Tibial nerve (tissue), 4 donors: ENCODE measurements at regions not wholly inside any gene's neighbourhood (a gene's known extent, or its start where the extent isn't known, plus 50 kb on each side); places are given as distances from the start of the nearest gene placed in this dataset.
"Not testable (repeated sequence)": the region's sequence is repeated elsewhere in the genome, so short reads cannot be mapped to it uniquely, and the experiment has no call there.

ENCODE experiments used
- DNase-seq, 2 donors: peaks; one replicate each; pipeline ENCODE4 v3.0.0-alpha.2; 2019; ENCODE audit warnings: low spot score in 2 of 2
- H3K27ac ChIP-seq, 4 donors: fragments of 200-600 bp; sonication (generic) in 3 of 4; one replicate each; pipeline ENCODE4 v1.5.1; 2017 to 2019; ENCODE audit warnings: mild to moderate bottlenecking in 1 of 4
- H3K27me3 ChIP-seq, 2 donors: fragments of 200-600 bp; sonication (generic) in 1 of 2; one replicate each; pipeline versions ENCODE4 v1.5.1 to v1.6.0; 2017 to 2019
- H3K36me3 ChIP-seq, 3 donors: fragments of 200-600 bp; sonication (generic); one replicate each; pipeline ENCODE4 v1.5.1; 2018 to 2019
- H3K4me1 ChIP-seq, 4 donors: fragments of 200-600 bp; sonication (generic) in 3 of 4; one replicate each; pipeline ENCODE4 v1.5.1; 2017 to 2019
- H3K4me3 ChIP-seq, 4 donors: fragments of 200-600 bp; sonication (generic) in 3 of 4; one replicate each; pipeline ENCODE4 v1.5.1; 2017 to 2019; ENCODE audit warnings: mild to moderate bottlenecking in 1 of 4, moderate library complexity in 1 of 4
- H3K9me3 ChIP-seq, 4 donors: fragments of 200-600 bp; sonication (generic) in 3 of 4; one replicate each; pipeline ENCODE4 v1.5.1; 2017 to 2019
- EP300 ChIP-seq, 2 donors: sonication (generic); formaldehyde crosslinking; IDR thresholded peaks; one replicate each; pipeline ENCODE4 v1.6.1; 2017; ENCODE audit warnings: antibody characterized with exemption in 2 of 2, mild to moderate bottlenecking in 1 of 2
- POLR2A ChIP-seq, 2 donors: fragments of 450-650 bp; IDR thresholded peaks; one replicate each; pipeline ENCODE4 v1.6.1; 2017; ENCODE audit warnings: antibody characterized with exemption in 2 of 2, mild to moderate bottlenecking in 2 of 2, moderate library complexity in 2 of 2
- WGBS, 2 donors: methylation state at CpG; one replicate each; pipeline ENCODE4 v1.1.5; 2018; 5-methylcytosine and 5-hydroxymethylcytosine counted together
- TF ChIP-seq, protein P1 (sequence below), 5 experiments: fragments of 200-600 bp in 3 of 5; fragments of 450-650 bp in 2 of 5; sonication (generic) in 3 of 5; IDR thresholded peaks; one replicate each; pipeline ENCODE4 v1.5.1; 2016 to 2019; ENCODE audit warnings: antibody characterized with exemption in 5 of 5, mild to moderate bottlenecking in 3 of 5, moderate library complexity in 2 of 5

DNA sequence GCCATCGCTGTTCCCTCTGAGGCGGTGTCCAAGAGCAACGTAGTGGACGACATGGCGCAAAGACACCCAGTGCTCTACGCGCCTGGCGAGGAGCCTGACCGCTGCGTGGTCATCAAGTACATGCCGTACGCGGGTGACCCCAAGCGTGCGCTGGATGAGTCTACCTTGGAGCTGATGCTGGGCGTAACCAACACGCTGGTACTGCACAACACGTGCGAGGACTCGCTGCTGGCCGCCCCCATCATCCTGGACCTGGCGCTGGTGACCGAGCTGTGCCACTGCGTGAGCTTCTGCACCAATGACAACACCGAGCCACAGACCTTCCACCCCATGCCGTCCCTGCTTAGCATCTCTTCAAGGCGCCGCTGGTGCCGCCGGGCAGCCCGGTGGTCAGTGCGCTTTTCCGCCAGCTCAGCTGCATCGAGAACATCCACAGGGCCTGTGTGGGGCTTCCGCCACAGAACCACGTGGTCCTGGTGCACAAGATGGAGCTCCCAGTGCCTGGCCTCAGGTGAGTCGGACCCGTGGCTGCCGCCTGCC, 129.0 kb downstream of the ANAPC4 start:
- no peak for DNase-seq
- Histone ChIP-seq H3K27ac (no peak overlapping the region), H3K4me3 (no peak overlapping the region), H3K36me3 (no peaks in the 10 kb centered on the region), H3K4me1 (no peaks in the 10 kb centered on the region), H3K9me3 (peaks cover 0 to 6% (median 0%) of the 10 kb centered on the region in 4 donors), H3K27me3 (no peaks in the 10 kb centered on the region)
- no peak for TF ChIP-seq POLR2A (IDR thresholded peaks at IDR 0.05)
- TF ChIP-seq, protein P1, sequence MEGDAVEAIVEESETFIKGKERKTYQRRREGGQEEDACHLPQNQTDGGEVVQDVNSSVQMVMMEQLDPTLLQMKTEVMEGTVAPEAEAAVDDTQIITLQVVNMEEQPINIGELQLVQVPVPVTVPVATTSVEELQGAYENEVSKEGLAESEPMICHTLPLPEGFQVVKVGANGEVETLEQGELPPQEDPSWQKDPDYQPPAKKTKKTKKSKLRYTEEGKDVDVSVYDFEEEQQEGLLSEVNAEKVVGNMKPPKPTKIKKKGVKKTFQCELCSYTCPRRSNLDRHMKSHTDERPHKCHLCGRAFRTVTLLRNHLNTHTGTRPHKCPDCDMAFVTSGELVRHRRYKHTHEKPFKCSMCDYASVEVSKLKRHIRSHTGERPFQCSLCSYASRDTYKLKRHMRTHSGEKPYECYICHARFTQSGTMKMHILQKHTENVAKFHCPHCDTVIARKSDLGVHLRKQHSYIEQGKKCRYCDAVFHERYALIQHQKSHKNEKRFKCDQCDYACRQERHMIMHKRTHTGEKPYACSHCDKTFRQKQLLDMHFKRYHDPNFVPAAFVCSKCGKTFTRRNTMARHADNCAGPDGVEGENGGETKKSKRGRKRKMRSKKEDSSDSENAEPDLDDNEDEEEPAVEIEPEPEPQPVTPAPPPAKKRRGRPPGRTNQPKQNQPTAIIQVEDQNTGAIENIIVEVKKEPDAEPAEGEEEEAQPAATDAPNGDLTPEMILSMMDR (IDR thresholded peaks at IDR 0.05), result no peak
- TF ChIP-seq EP300 (IDR thresholded peaks at IDR 0.05), result no peak
- WGBS, 2 donors, result 96 to 98% methylated on average over 17 to 34 of the region's 39 CpGs

DNA sequence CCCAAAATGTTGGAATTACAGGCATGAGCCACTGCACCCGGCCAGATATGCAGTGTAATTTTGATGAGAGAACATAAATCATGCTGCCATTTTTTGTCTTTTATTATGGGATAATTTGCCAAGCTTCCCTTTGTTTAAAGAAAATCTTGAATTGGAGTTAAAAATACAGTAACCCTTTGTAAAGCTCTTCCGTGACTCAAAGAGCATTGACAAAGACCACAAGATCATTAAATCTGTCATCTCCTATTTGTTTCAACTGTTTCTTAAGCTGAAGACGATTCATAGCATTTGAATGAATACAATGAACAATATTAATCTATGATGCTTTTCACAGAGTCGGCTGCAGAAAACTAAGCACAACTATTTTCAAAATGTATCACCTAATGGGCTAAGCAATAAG, 132.6 kb downstream of the ANAPC4 start:
- H3K4me1 ChIP-seq, result no peaks in the 10 kb centered on the region
- TF ChIP-seq POLR2A (IDR thresholded peaks at IDR 0.05) (no peak), EP300 (IDR thresholded peaks at IDR 0.05) (no peak)
- TF ChIP-seq, protein P1 (IDR thresholded peaks at IDR 0.05), result no peak
- no peaks in the 10 kb centered on the region for H3K27me3 ChIP-seq
- H3K9me3 ChIP-seq, result peaks cover 0 to 6% (median 0%) of the 10 kb centered on the region in 4 donors
- H3K27ac ChIP-seq, result no peak overlapping the region
- no peak for DNase-seq
- WGBS, 2 donors, result 23 to 40% methylated on average over 4 of the region's 4 CpGs
- H3K36me3 ChIP-seq, result no peaks in the 10 kb centered on the region
- H3K4me3 ChIP-seq, result no peak overlapping the region

DNA sequence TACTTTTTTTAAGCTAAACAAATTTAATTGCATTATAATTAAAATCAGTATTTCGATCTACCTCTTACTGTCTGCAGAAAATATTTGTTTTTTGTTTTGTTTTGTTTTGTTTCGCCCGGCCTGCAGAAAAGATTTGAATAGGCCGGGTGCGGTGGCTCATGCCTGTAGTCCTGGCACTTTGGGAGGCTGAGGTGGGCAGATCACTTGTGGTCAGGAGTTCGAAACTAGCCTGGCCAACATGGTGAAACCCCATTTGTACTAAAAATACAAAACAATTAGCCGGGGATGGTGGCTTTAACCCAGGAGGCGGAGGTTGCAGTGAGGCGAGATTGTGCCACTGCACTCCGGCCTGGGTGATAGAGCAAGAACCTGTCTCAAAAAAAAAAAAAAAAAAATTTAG, 134.8 kb downstream of the ANAPC4 start:
- not testable (repeated sequence) for H3K36me3 ChIP-seq, H3K4me1 ChIP-seq, H3K27ac ChIP-seq, H3K27me3 ChIP-seq, H3K4me3 ChIP-seq, H3K9me3 ChIP-seq, DNase-seq
- 91 to 95% methylated on average over 10 of the region's 10 CpGs for WGBS, 2 donors

DNA sequence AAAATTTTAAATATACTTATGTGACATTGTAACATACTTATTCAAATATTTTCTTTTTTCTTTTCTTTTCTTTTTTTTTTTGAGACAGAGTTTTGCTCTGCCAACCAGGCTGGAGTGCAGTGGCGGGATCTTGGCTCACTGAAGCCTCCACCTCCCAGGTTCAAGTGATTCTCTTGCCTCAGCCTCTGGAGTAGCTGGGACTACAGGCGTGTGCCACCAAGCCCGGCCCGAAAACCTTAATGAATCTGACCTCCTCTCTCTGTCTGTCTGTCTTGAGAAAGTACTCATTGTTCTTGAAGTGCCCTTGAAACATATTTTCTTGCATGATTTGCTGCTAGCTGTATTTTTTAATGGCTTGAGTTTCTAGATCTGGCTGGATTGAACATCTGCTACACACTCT, 136.8 kb downstream of the ANAPC4 start:
- 67 to 74% methylated on average over 4 of the region's 4 CpGs for whole genome bisulfite sequencing, 2 donors
- DNase-seq, result no peak
- Histone ChIP-seq H3K27me3 (no peaks in the 10 kb centered on the region), H3K4me3 (no peak overlapping the region), H3K27ac (no peak overlapping the region), H3K4me1 (no peaks in the 10 kb centered on the region), H3K36me3 (no peaks in the 10 kb centered on the region), H3K9me3 (no peaks in the 10 kb centered on the region)
- TF ChIP-seq POLR2A (IDR thresholded peaks at IDR 0.05), result no peak
- TF ChIP-seq EP300 (IDR thresholded peaks at IDR 0.05), result no peak
- TF ChIP-seq, protein P1 (IDR thresholded peaks at IDR 0.05), result no peak

DNA sequence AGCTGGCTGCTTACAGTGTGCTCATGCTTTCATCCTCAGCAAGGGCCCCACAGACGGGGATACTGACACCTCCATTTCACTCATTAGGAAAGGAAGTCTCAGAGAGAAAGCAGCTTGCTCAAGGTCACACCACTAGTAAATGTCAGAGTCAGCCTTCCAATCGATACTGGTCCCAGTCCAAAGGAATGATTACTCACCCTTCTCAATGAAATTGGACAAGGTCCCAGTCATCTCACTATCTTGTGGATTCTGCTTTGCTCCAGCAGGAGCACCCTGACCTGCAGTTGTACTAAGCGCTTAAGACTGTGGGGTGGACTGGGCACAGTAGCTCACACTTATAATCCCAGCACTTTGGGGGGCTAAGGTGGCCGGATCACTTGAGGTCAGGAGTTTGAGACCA, 132.2 kb upstream of the SLC34A2 start:
- Histone ChIP-seq H3K9me3 (no peaks in the 10 kb centered on the region), H3K36me3 (no peaks in the 10 kb centered on the region), H3K4me1 (peaks cover 0 to 8% (median 0%) of the 10 kb centered on the region in 4 donors), H3K4me3 (no peak overlapping the region), H3K27ac (no peak overlapping the region), H3K27me3 (no peaks in the 10 kb centered on the region)
- no peak for DNase-seq
- no peak for TF ChIP-seq EP300 (IDR thresholded peaks at IDR 0.05)
- TF ChIP-seq, protein P1 (IDR thresholded peaks at IDR 0.05), result no peak
- 78% methylated on average over 4 of the region's 4 CpGs for WGBS, 2 donors

DNA sequence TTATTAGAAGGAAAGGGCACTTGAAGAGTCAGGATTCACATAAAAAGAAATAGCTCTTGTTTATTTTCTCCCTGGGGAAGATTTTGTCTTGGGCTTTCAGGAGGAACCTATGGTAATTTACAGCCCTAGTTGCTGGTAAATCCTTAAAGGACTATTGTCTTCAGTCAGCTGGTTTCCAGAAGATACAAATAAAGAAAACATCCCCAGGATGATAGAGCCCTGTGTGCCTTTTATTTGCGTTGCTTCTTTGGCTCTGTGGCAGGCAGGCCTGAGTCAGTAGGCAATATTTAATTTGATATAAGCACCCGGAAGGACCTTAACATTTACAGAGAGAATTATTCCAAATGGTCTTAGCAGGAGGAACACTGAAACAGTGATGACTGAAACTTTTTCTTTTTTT, 131.0 kb upstream of the SLC34A2 start:
- Histone ChIP-seq H3K9me3 (no peaks in the 10 kb centered on the region), H3K27me3 (no peaks in the 10 kb centered on the region), H3K4me1 (peaks cover 0 to 8% (median 0%) of the 10 kb centered on the region in 4 donors), H3K27ac (no peak overlapping the region), H3K36me3 (no peaks in the 10 kb centered on the region), H3K4me3 (no peak overlapping the region)
- DNase-seq, result no peak
- WGBS, 2 donors, result 7 to 21% methylated on average over 2 of the region's 2 CpGs
- TF ChIP-seq, protein P1 (IDR thresholded peaks at IDR 0.05), result no peak
- TF ChIP-seq EP300 (IDR thresholded peaks at IDR 0.05) (no peak), POLR2A (IDR thresholded peaks at IDR 0.05) (no peak)
